HepG2 (cell line): ENCODE measurements at regions not wholly inside any gene's neighbourhood (a gene's known extent, or its start where the extent isn't known, plus 50 kb on each side); places are given as distances from the start of the nearest gene placed in this dataset.
A peak's percentile ranks its signal among the peaks of the same experiment; 100 is the strongest.

Experiments used
- ADNP ChIP-seq: sonication (generic); formaldehyde crosslinking; IDR thresholded peaks from 2 replicates; pipeline ENCODE4 v1.4.0; 2020; ENCODE audit warnings: missing genetic modification reagents
- FOXC1 ChIP-seq: sonication (generic); formaldehyde crosslinking; IDR thresholded peaks from 2 replicates; pipeline ENCODE4 v1.8.0; 2022; ENCODE audit warnings: mild to moderate bottlenecking, missing genetic modification reagents, borderline replicate concordance
- GPBP1L1 ChIP-seq: sonication (generic); formaldehyde crosslinking; IDR thresholded peaks from 2 replicates; pipeline ENCODE4 v1.5.0; 2020; ENCODE audit warnings: mild to moderate bottlenecking, missing genetic modification reagents
- HMGA1 ChIP-seq: sonication (generic); formaldehyde crosslinking; conservative IDR thresholded peaks from 2 replicates; pipeline ENCODE4 v1.4.0; 2020; ENCODE audit warnings: missing genetic modification reagents
- HNF1A ChIP-seq, 2 experiments: sonication (generic) in 1 of 2; formaldehyde crosslinking in 1 of 2; IDR thresholded peaks; 2 replicates each; pipeline versions ENCODE4 v1.4.0 to v1.6.1; 2016 to 2020; ENCODE audit warnings: borderline replicate concordance in 1 of 2, low read depth in 1 of 2, mild to moderate bottlenecking in 1 of 2, missing genetic modification reagents in 1 of 2
- LBX2 ChIP-seq: sonication (generic); formaldehyde crosslinking; IDR thresholded peaks from 2 replicates; pipeline ENCODE4 v1.5.0; 2020; ENCODE audit warnings: missing genetic modification reagents, mild to moderate bottlenecking, borderline replicate concordance
- MAFK ChIP-seq, 2 experiments: IDR thresholded peaks in 1 of 2; conservative IDR thresholded peaks in 1 of 2; 2 replicates each; pipeline ENCODE4 v1.6.1; 2011; ENCODE audit warnings: improper control_type of control experiment in 2 of 2, low read length in 2 of 2
- RNF219 ChIP-seq: sonication (generic); formaldehyde crosslinking; IDR thresholded peaks from 2 replicates; pipeline ENCODE4 v1.5.0; 2020; ENCODE audit warnings: mild to moderate bottlenecking, missing genetic modification reagents
- SCMH1 ChIP-seq: sonication (generic); formaldehyde crosslinking; IDR thresholded peaks from 2 replicates; pipeline ENCODE4 v1.9.0; 2021; ENCODE audit warnings: missing genetic modification reagents, mild to moderate bottlenecking, borderline replicate concordance
- SNAPC4 ChIP-seq: sonication (generic); formaldehyde crosslinking; IDR thresholded peaks from 2 replicates; pipeline ENCODE4 v1.4.0; 2020; ENCODE audit warnings: mild to moderate bottlenecking, missing genetic modification reagents
- UBTF ChIP-seq: sonication (generic); formaldehyde crosslinking; IDR thresholded peaks from 2 replicates; pipeline ENCODE4 v1.4.0; 2020; ENCODE audit warnings: mild to moderate bottlenecking, missing genetic modification reagents
- ZNF543 ChIP-seq: sonication (generic); formaldehyde crosslinking; IDR thresholded peaks from 2 replicates; pipeline ENCODE4 v1.4.0; 2020; ENCODE audit warnings: mild to moderate bottlenecking, missing genetic modification reagents

GRCh38 chr6:26216359-26216885, 129.2 kb downstream of the HFE start (continued):
- no peak for TF ChIP-seq SNAPC4 (CRISPR knock-in tag)
- TF ChIP-seq ADNP (CRISPR knock-in tag): no peak
- TF ChIP-seq ZNF543: 0 out of 2 replicates have a peak, but pooled peaks have one; percentile 4
- TF ChIP-seq SCMH1 (CRISPR knock-in tag): no peak
- TF ChIP-seq GPBP1L1 (CRISPR knock-in tag): no peak
- no peak for TF ChIP-seq HNF1A (IDR thresholded peaks at IDR 0.05; ENCODE audit: low read depth)
- TF ChIP-seq HNF1A (CRISPR knock-in tag; IDR thresholded peaks at IDR 0.05; ENCODE audit: borderline replicate concordance): no peak
- no peak; the same call in 1 of the 2 replicates for TF ChIP-seq LBX2 (CRISPR knock-in tag)
- peak; percentile 36; the same call in 1 of the 2 replicates for TF ChIP-seq FOXC1 (CRISPR knock-in tag)
- peak in 1 of 2 experiments; percentile 24; a peak in 3 of 4 replicates for TF ChIP-seq MAFK (conservative IDR thresholded peaks at IDR 0.05 in 1 of 2, IDR thresholded peaks at IDR 0.05 in 1 of 2; ENCODE audit: low read length in 2 of 2)
- TF ChIP-seq UBTF: no peak
- TF ChIP-seq HMGA1 (CRISPR knock-in tag): no peak
- TF ChIP-seq RNF219: 0 out of 2 replicates have a peak, but pooled peaks have one; percentile 3
